ENCODE measurements at regions not wholly inside any gene's neighbourhood (a gene's known extent, or its start where the extent isn't known, plus 50 kb on each side); places are given as distances from the start of the nearest gene placed in this dataset.

DNA sequence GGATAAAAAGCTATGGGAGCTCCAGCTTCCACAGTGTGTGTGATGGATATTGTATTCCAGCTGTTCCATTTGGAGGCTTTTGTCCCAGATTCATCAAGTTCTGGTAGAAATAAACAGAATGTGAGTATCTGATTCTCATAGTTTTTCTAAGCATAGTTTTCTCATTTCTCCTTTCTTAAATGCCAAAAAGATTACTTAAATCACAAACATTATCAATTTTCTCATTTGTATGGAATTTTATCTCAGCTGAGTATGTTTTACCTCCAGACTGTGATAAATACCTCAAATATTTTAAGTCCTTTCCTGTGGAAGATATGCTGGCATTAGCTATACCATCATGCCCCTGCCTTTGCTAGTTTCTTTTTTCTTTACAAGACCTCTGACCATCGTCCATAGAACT, 767.3 kb downstream of the TFAP2A start:
- no peaks in the 10 kb centered on the region for H3K27me3 ChIP-seq (ENCODE audit: insufficient read depth, low read length)
- H2AFZ ChIP-seq (ENCODE audit: insufficient read depth, low read length, poor library complexity) = no peak overlapping the region
- H3K4ac ChIP-seq (ENCODE audit: low read depth, low read length) = no peak overlapping the region
- no peaks in the 10 kb centered on the region for H3K4me1 ChIP-seq (ENCODE audit: control insufficient read depth in 1 of 2, insufficient read depth in 2 of 2, low read length in 2 of 2)
- H3K14ac ChIP-seq (ENCODE audit: low read length) = no peak overlapping the region
- H3K4me3 ChIP-seq (ENCODE audit: low read depth, low read length) = no peak overlapping the region
- no peak overlapping the region for H2BK12ac ChIP-seq (ENCODE audit: low read length)
- no peak overlapping the region for H3K27ac ChIP-seq (ENCODE audit: low read depth, low read length)
- H3K4me2 ChIP-seq (ENCODE audit: low read length) = no peak overlapping the region
- H3K23ac ChIP-seq (ENCODE audit: low read length) = no peak overlapping the region
- H3K9me3 ChIP-seq (ENCODE audit: insufficient read depth, low read depth, low read length) = no peaks in the 10 kb centered on the region
- no peak overlapping the region for H2AK5ac ChIP-seq (ENCODE audit: low read length)
- no peak overlapping the region for H2BK120ac ChIP-seq (ENCODE audit: insufficient read depth, low read length, poor library complexity)
- no peak overlapping the region for H4K91ac ChIP-seq (ENCODE audit: low read depth, low read length)
- H3K36me3 ChIP-seq (ENCODE audit: control insufficient read depth in 1 of 2, insufficient read depth in 2 of 2, low read length in 2 of 2) = no peaks in the 10 kb centered on the region
- no peak overlapping the region for H4K8ac ChIP-seq (ENCODE audit: low read depth, low read length)
- H4K12ac ChIP-seq (ENCODE audit: low read depth, low read length) = no peak overlapping the region
- no peak overlapping the region for H3K9ac ChIP-seq (ENCODE audit: low read length)
- no peaks in the 10 kb centered on the region for H3K79me1 ChIP-seq (ENCODE audit: low read length)
- H3K79me2 ChIP-seq (ENCODE audit: control insufficient read depth, insufficient read depth, low read length, poor library complexity) = no peaks in the 10 kb centered on the region
- no peak overlapping the region for H2BK5ac ChIP-seq (ENCODE audit: low read depth, low read length, poor library complexity)
- DNase-seq = peak; percentile 50 to 87
- WGBS (ENCODE audit: extremely low coverage, insufficient coverage, insufficient read length) = no CpG with 5 or more reads among the region's 1 CpG
- no peak overlapping the region for H3K18ac ChIP-seq (ENCODE audit: low read length)

DNA sequence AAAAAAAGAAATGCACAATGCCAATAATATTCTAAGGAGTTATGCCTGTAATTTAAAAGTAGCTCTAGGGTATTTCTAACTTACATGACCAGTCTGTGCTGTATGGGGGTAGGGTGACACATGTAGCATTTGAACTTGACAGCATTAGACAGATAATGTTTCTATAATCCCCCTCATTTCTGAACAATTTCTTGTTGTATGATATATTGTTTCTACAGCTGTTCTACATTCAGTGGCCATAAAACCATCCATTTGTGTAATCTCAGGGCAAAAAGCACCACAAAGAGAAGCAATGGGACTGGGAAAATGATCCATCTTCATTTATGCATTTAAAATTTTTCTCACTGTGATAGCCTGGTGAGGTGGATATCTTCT, 767.8 kb downstream of the TFAP2A start:
- Histone ChIP-seq H3K4me1 (ENCODE audit: control insufficient read depth in 1 of 2, insufficient read depth in 2 of 2, low read length in 2 of 2) (no peaks in the 10 kb centered on the region), H3K9ac (ENCODE audit: low read length) (no peak overlapping the region)

DNA sequence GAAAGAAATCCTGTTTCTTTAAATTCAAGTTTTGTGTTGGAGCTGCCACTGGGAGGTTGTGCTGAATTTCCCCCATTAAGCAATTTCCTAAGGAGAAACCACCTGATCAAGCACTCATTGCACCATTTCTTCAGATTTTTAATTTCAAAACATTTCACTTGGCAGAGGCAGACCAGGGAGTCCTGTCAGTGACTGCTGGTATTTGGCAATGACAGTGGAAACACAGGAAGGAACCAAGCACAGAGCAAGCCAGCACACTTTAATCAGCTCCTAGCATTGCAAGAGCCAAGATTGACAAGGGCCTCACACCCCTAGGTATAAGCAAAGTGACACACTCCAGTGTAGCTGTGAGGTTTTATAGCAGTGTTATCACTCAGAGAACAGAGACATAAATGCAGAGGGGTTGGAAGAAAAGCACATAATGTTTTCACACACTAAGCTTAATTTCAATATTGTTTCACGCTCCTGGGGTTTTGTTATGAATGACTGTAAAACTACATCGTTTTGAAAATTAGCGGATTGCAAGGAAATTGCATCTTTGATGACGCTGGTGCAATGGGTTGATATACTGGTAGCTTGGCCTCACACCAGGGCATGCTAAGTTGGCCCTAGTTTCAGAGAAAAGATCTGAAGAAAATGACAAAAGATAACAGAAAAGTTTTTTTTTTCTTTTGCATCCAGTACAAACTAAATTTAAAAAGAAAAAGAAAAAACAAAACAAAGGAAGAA, 768.4 kb downstream of the TFAP2A start:
- Histone ChIP-seq H4K8ac (ENCODE audit: low read depth, low read length) (no peak overlapping the region), H2AFZ (ENCODE audit: insufficient read depth, low read length, poor library complexity) (no peak overlapping the region), H3K4ac (ENCODE audit: low read depth, low read length) (no peak overlapping the region), H3K4me3 (ENCODE audit: low read depth, low read length) (no peak overlapping the region), H3K27me3 (ENCODE audit: insufficient read depth, low read length) (no peaks in the 10 kb centered on the region), H4K91ac (ENCODE audit: low read depth, low read length) (no peak overlapping the region), H3K4me1 (ENCODE audit: control insufficient read depth in 1 of 2, insufficient read depth in 2 of 2, low read length in 2 of 2) (no peaks in the 10 kb centered on the region), H3K18ac (ENCODE audit: low read length) (no peak overlapping the region), H2BK12ac (ENCODE audit: low read length) (no peak overlapping the region), H2BK5ac (ENCODE audit: low read depth, low read length, poor library complexity) (no peak overlapping the region), H3K9me3 (ENCODE audit: insufficient read depth, low read depth, low read length) (no peaks in the 10 kb centered on the region), H2AK5ac (ENCODE audit: low read length) (no peak overlapping the region), H4K12ac (ENCODE audit: low read depth, low read length) (no peak overlapping the region), H3K14ac (ENCODE audit: low read length) (no peak overlapping the region), H3K79me2 (ENCODE audit: control insufficient read depth, insufficient read depth, low read length, poor library complexity) (no peaks in the 10 kb centered on the region), H3K27ac (ENCODE audit: low read depth, low read length) (no peak overlapping the region), H3K79me1 (ENCODE audit: low read length) (no peaks in the 10 kb centered on the region), H3K23ac (ENCODE audit: low read length) (no peak overlapping the region), H3K4me2 (ENCODE audit: low read length) (no peak overlapping the region), H2BK120ac (ENCODE audit: insufficient read depth, low read length, poor library complexity) (no peak overlapping the region), H3K9ac (ENCODE audit: low read length) (no peak overlapping the region), H3K36me3 (ENCODE audit: control insufficient read depth in 1 of 2, insufficient read depth in 2 of 2, low read length in 2 of 2) (no peaks in the 10 kb centered on the region)
- peak; percentile 53 to 79 for DNase-seq
- no CpG with 5 or more reads among the region's 4 CpGs for WGBS (ENCODE audit: extremely low coverage, insufficient coverage, insufficient read length)

More for the DNA sequence above, 767.8 kb downstream of the TFAP2A start:
- Histone ChIP-seq H2BK5ac (ENCODE audit: low read depth, low read length, poor library complexity) (no peak overlapping the region), H3K4me3 (ENCODE audit: low read depth, low read length) (no peak overlapping the region), H3K18ac (ENCODE audit: low read length) (no peak overlapping the region), H4K8ac (ENCODE audit: low read depth, low read length) (no peak overlapping the region), H3K36me3 (ENCODE audit: control insufficient read depth in 1 of 2, insufficient read depth in 2 of 2, low read length in 2 of 2) (no peaks in the 10 kb centered on the region), H2AK5ac (ENCODE audit: low read length) (no peak overlapping the region), H3K79me1 (ENCODE audit: low read length) (no peaks in the 10 kb centered on the region), H3K27ac (ENCODE audit: low read depth, low read length) (no peak overlapping the region), H2BK12ac (ENCODE audit: low read length) (no peak overlapping the region), H2AFZ (ENCODE audit: insufficient read depth, low read length, poor library complexity) (no peak overlapping the region), H2BK120ac (ENCODE audit: insufficient read depth, low read length, poor library complexity) (no peak overlapping the region), H3K23ac (ENCODE audit: low read length) (no peak overlapping the region), H3K27me3 (ENCODE audit: insufficient read depth, low read length) (no peaks in the 10 kb centered on the region), H3K4ac (ENCODE audit: low read depth, low read length) (no peak overlapping the region), H4K12ac (ENCODE audit: low read depth, low read length) (no peak overlapping the region), H3K79me2 (ENCODE audit: control insufficient read depth, insufficient read depth, low read length, poor library complexity) (no peaks in the 10 kb centered on the region), H3K9me3 (ENCODE audit: insufficient read depth, low read depth, low read length) (no peaks in the 10 kb centered on the region), H3K14ac (ENCODE audit: low read length) (no peak overlapping the region), H4K91ac (ENCODE audit: low read depth, low read length) (no peak overlapping the region), H3K4me2 (ENCODE audit: low read length) (no peak overlapping the region)
- DNase-seq = peak; percentile 61 to 80

DNA sequence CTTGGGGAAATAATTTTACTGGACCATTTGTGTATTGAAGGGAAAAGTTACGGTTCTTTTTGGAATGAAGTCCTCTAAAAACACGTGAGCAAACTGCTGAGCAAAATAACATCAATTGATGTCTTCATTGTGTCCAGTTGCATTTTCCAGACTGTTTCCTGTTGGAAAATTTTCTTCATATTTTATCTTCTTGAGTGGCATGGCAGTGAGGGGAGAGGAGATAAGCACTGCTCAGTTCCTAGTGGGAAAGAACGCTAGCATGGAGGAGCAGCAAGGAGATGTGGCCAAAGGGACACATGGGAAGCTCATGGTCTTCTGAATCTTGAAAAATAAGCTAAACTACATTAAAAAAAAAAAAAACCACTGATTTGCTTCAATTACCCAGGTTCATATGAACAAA, 776.0 kb downstream of the TFAP2A start:
- H3K4me1 ChIP-seq (ENCODE audit: control insufficient read depth in 1 of 2, insufficient read depth in 2 of 2, low read length in 2 of 2) = no peaks in the 10 kb centered on the region
- no peak overlapping the region for H4K12ac ChIP-seq (ENCODE audit: low read depth, low read length)
- H3K4me2 ChIP-seq (ENCODE audit: low read length) = no peak overlapping the region
- H3K27me3 ChIP-seq (ENCODE audit: insufficient read depth, low read length) = no peaks in the 10 kb centered on the region
- H2AFZ ChIP-seq (ENCODE audit: insufficient read depth, low read length, poor library complexity) = no peak overlapping the region
- H3K9ac ChIP-seq (ENCODE audit: low read length) = no peak overlapping the region
- H3K4me3 ChIP-seq (ENCODE audit: low read depth, low read length) = no peak overlapping the region
- H3K36me3 ChIP-seq (ENCODE audit: control insufficient read depth in 1 of 2, insufficient read depth in 2 of 2, low read length in 2 of 2) = no peaks in the 10 kb centered on the region
- no peak overlapping the region for H4K8ac ChIP-seq (ENCODE audit: low read depth, low read length)
- no peak overlapping the region for H3K18ac ChIP-seq (ENCODE audit: low read length)
- no peak overlapping the region for H2BK5ac ChIP-seq (ENCODE audit: low read depth, low read length, poor library complexity)
- no peak overlapping the region for H3K27ac ChIP-seq (ENCODE audit: low read depth, low read length)
- H3K9me3 ChIP-seq (ENCODE audit: insufficient read depth, low read depth, low read length) = no peaks in the 10 kb centered on the region
- no CpG with 5 or more reads among the region's 3 CpGs for WGBS (ENCODE audit: extremely low coverage, insufficient coverage, insufficient read length)
- no peak overlapping the region for H2BK12ac ChIP-seq (ENCODE audit: low read length)
- no peak overlapping the region for H4K91ac ChIP-seq (ENCODE audit: low read depth, low read length)
- no peak overlapping the region for H3K14ac ChIP-seq (ENCODE audit: low read length)
- no peaks in the 10 kb centered on the region for H3K79me1 ChIP-seq (ENCODE audit: low read length)
- no peaks in the 10 kb centered on the region for H3K79me2 ChIP-seq (ENCODE audit: control insufficient read depth, insufficient read depth, low read length, poor library complexity)
- no peak for DNase-seq
- H2BK120ac ChIP-seq (ENCODE audit: insufficient read depth, low read length, poor library complexity) = no peak overlapping the region
- no peak overlapping the region for H3K23ac ChIP-seq (ENCODE audit: low read length)
- H2AK5ac ChIP-seq (ENCODE audit: low read length) = no peak overlapping the region
- H3K4ac ChIP-seq (ENCODE audit: low read depth, low read length) = no peak overlapping the region
